OCI-LY7 (cell line): ENCODE measurements at regions not wholly inside any gene's neighbourhood (a gene's known extent, or its start where the extent isn't known, plus 50 kb on each side); places are given as distances from the start of the nearest gene placed in this dataset.
"Not testable (repeated sequence)": the region's sequence is repeated elsewhere in the genome, so short reads cannot be mapped to it uniquely, and the experiment has no call there.

ENCODE experiments used
- EZH2phosphoT487 ChIP-seq: fragments of 200-600 bp; sonication (generic); IDR thresholded peaks from 2 replicates; pipeline ENCODE4 v1.6.1; 2018; ENCODE audit warnings: low read depth, borderline replicate concordance, mild to moderate bottlenecking, mixed run types, antibody characterized with exemption, low read length, moderate library complexity, mixed read lengths
- TF ChIP-seq, protein P1 (sequence below): fragments of 200-600 bp; sonication (generic); conservative IDR thresholded peaks from 2 replicates; pipeline ENCODE4 v1.5.1; 2014; ENCODE audit warnings: mild to moderate bottlenecking, antibody characterized with exemption, low read length, moderate library complexity, mixed read lengths

DNA sequence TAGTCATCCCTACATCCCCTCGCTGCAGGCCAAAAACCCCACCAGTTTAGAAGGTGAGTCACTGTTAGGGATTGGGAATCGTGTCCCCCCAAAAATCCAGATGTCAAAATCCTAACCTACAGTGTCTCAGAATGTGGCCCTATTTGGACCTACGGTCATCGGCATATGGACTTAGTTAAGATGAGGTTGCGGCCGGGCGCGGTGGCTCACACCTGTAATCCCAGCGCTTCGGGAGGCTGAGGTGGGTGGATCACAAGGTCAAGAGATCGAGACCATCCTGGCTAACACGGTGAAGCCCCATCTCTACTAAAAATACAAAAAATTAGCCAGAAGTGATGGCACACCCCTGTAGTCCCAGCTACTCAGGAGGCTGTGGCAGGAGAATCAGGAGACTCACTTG, 318.6 kb upstream of the KAZN start:
- TF ChIP-seq, protein P1, sequence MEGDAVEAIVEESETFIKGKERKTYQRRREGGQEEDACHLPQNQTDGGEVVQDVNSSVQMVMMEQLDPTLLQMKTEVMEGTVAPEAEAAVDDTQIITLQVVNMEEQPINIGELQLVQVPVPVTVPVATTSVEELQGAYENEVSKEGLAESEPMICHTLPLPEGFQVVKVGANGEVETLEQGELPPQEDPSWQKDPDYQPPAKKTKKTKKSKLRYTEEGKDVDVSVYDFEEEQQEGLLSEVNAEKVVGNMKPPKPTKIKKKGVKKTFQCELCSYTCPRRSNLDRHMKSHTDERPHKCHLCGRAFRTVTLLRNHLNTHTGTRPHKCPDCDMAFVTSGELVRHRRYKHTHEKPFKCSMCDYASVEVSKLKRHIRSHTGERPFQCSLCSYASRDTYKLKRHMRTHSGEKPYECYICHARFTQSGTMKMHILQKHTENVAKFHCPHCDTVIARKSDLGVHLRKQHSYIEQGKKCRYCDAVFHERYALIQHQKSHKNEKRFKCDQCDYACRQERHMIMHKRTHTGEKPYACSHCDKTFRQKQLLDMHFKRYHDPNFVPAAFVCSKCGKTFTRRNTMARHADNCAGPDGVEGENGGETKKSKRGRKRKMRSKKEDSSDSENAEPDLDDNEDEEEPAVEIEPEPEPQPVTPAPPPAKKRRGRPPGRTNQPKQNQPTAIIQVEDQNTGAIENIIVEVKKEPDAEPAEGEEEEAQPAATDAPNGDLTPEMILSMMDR = not testable (repeated sequence)
- TF ChIP-seq EZH2phosphoT487 = not testable (repeated sequence)
